Fibroblast of villous mesenchyme (primary cell): ENCODE measurements at regions not wholly inside any gene's neighbourhood (a gene's known extent, or its start where the extent isn't known, plus 50 kb on each side); places are given as distances from the start of the nearest gene placed in this dataset.

Experiments used
- DNase-seq: peaks from one replicate; pipeline ENCODE4 v3.0.0-alpha.2; 2010; ENCODE audit warnings: low read depth
- H3K4me3 ChIP-seq: 2 replicates; pipeline ENCODE4 v1.5.1; 2011; ENCODE audit warnings: low read depth, mild to moderate bottlenecking, low read length
- CTCF ChIP-seq: IDR thresholded peaks from 2 replicates; pipeline ENCODE4 v1.5.1; 2012; ENCODE audit warnings: low read depth, mild to moderate bottlenecking, low read length; ENCODE audit not compliant: insufficient read depth

GRCh38 chr5:167643631-167644280, 647.7 kb upstream of the WWC1 start:
- TF ChIP-seq CTCF, result no peak
- H3K4me3 ChIP-seq, result no peak overlapping the region
- DNase-seq, result peak; percentile 49

GRCh38 chr5:167644619-167645018, 646.8 kb upstream of the WWC1 start:
- TF ChIP-seq CTCF, result no peak
- DNase-seq, result no peak

GRCh38 chr5:167649471-167649870, 642.0 kb upstream of the WWC1 start:
- H3K4me3 ChIP-seq, result no peak overlapping the region

More at GRCh38 chr5:167644619-167645018, 646.8 kb upstream of the WWC1 start:
- H3K4me3 ChIP-seq, result no peak overlapping the region

GRCh38 chr5:167652690-167653089, 638.8 kb upstream of the WWC1 start:
- no peak for DNase-seq
- no peak overlapping the region for H3K4me3 ChIP-seq
- no peak for TF ChIP-seq CTCF

More at GRCh38 chr5:167649471-167649870, 642.0 kb upstream of the WWC1 start:
- no peak for TF ChIP-seq CTCF
- no peak for DNase-seq

GRCh38 chr5:167653645-167654106, 637.8 kb upstream of the WWC1 start:
- DNase-seq, result no peak
- no peak overlapping the region for H3K4me3 ChIP-seq
- no peak for TF ChIP-seq CTCF

- DNase-seq, result no peak
- H3K4me3 ChIP-seq, result no peak overlapping the region
- no peak for TF ChIP-seq CTCF
Measured at GRCh38 chr5:167657016-167657415, 634.4 kb upstream of the WWC1 start.

- peak; percentile 70 for DNase-seq
- H3K4me3 ChIP-seq, result no peak overlapping the region
- no peak for TF ChIP-seq CTCF
Measured at GRCh38 chr5:167658889-167659288, 632.6 kb upstream of the WWC1 start.
